ENCODE measurements at regions not wholly inside any gene's neighbourhood (a gene's known extent, or its start where the extent isn't known, plus 50 kb on each side); places are given as distances from the start of the nearest gene placed in this dataset.

GRCh38 chr2:15111718-15112117, 449.4 kb downstream of the NBAS start:
- H3K36me3 ChIP-seq (ENCODE audit: control insufficient read depth, insufficient read depth, low read length) = no peaks in the 10 kb centered on the region
- H3K27me3 ChIP-seq (ENCODE audit: control insufficient read depth, insufficient read depth, low read length) = no peaks in the 10 kb centered on the region
- H3K4me1 ChIP-seq (ENCODE audit: control insufficient read depth, insufficient read depth, low read length) = peaks cover 3% of the 10 kb centered on the region
- no peak overlapping the region for H3K27ac ChIP-seq (ENCODE audit: low read depth, low read length)
- H3K9ac ChIP-seq (ENCODE audit: low read length) = no peak overlapping the region
- no peak overlapping the region for H3K4me3 ChIP-seq (ENCODE audit: low read length)

- H3K27me3 ChIP-seq (ENCODE audit: control insufficient read depth, insufficient read depth, low read length) = no peaks in the 10 kb centered on the region
- no peak overlapping the region for H3K27ac ChIP-seq (ENCODE audit: low read depth, low read length)
- H3K9ac ChIP-seq (ENCODE audit: low read length) = no peak overlapping the region
- H3K4me3 ChIP-seq (ENCODE audit: low read length) = no peak overlapping the region
- H3K4me1 ChIP-seq (ENCODE audit: control insufficient read depth, insufficient read depth, low read length) = no peaks in the 10 kb centered on the region
- H3K36me3 ChIP-seq (ENCODE audit: control insufficient read depth, insufficient read depth, low read length) = no peaks in the 10 kb centered on the region
These were observed 448.9 kb downstream of the NBAS start for GRCh38 chr2:15112216-15112615.

GRCh38 chr2:15115776-15116175, 445.4 kb downstream of the NBAS start:
- no peak overlapping the region for H3K27ac ChIP-seq (ENCODE audit: low read depth, low read length)
- no peak overlapping the region for H3K9ac ChIP-seq (ENCODE audit: low read length)
- no peaks in the 10 kb centered on the region for H3K4me1 ChIP-seq (ENCODE audit: control insufficient read depth, insufficient read depth, low read length)
- H3K4me3 ChIP-seq (ENCODE audit: low read length) = no peak overlapping the region
- no peaks in the 10 kb centered on the region for H3K27me3 ChIP-seq (ENCODE audit: control insufficient read depth, insufficient read depth, low read length)
- H3K36me3 ChIP-seq (ENCODE audit: control insufficient read depth, insufficient read depth, low read length) = no peaks in the 10 kb centered on the region

GRCh38 chr2:15116830-15117229, 444.3 kb downstream of the NBAS start:
- Histone ChIP-seq H3K4me1 (ENCODE audit: control insufficient read depth, insufficient read depth, low read length) (no peaks in the 10 kb centered on the region), H3K27me3 (ENCODE audit: control insufficient read depth, insufficient read depth, low read length) (no peaks in the 10 kb centered on the region), H3K9ac (ENCODE audit: low read length) (no peak overlapping the region), H3K27ac (ENCODE audit: low read depth, low read length) (no peak overlapping the region), H3K36me3 (ENCODE audit: control insufficient read depth, insufficient read depth, low read length) (no peaks in the 10 kb centered on the region), H3K4me3 (ENCODE audit: low read length) (no peak overlapping the region)
